Myocyte (in vitro differentiated cells): ENCODE measurements at regions not wholly inside any gene's neighbourhood (a gene's known extent, or its start where the extent isn't known, plus 50 kb on each side); places are given as distances from the start of the nearest gene placed in this dataset.
A peak's percentile ranks its signal among the peaks of the same experiment; 100 is the strongest.

Experiments used
- DNase-seq: peaks from one replicate; pipeline ENCODE4 v3.0.0-alpha.2; 2012; ENCODE audit warnings: low read depth

DNA sequence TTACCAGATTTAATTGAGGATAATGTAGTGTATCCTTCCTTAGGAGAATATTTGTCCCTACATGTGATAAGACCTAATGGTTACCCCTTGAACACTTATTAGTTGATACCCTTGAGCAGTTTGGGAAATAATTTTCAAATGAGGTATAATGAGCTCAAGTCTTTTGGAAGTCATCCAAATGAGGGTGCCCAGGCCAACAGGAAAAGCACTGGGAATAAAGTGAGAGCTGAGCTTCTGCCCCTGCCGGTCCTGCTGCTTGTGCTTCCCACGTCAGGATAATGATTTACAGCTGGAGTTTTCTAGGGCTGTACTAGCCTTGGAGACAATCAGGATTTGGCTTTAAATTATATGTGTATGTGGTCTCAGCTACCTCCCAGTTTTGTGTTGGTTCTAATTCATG is 178.8 kb upstream of the FRMD6 start:
- no peak for DNase-seq

DNA sequence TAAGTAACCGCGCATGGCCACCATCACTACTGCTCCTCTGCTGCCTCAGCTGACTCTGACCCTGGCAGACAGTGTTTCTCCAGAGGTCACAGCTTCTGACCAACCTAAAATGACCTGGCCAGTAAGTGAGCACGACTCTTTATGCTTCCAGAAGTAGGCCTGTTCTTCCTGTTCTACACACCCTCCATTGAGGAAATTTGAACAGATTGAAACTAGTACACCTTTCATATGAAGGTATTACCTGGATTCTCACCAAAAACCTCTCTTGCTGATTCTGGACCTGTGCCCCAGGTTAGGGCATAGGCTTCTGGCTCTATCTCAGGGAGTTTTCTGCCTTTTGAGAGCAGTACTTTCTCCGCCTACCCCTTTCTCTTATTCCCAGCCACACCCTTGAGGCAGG is 178.4 kb upstream of the FRMD6 start:
- no peak for DNase-seq

DNA sequence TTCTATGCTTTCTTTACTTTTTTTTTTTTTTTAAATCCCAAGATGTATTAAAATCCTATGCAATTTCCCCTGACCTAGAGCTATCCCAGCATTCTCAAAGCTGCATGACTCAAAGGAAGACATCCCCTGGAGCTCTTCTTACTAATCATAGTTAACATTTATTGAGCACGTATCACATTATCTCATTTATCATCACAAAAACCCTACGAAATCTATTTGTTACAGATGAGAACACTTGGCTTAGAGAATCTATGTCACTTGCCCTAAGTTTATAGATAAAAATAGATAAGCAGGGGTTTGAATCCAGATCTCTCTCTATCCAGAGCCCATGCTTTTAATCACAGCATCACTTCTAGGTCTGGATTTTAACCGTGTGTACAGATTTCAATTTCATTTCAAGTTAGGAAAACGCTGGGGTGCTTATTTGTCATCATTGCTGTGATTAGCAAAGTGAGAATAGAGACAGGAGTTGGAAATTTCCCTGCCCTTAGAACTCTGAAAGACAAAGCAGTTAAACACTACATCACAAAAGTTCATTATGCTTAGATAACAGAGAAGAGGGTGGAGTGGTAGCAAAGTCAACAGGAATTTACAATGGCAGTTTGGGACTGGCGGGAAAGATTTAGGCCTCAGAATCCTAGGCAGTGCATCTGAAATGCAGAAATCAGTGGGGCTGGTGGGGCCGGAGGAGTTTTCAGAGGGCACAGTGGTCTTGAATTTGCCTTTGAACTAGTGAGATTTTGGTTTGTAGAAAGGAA is 177.7 kb upstream of the FRMD6 start:
- DNase-seq, result no peak

DNA sequence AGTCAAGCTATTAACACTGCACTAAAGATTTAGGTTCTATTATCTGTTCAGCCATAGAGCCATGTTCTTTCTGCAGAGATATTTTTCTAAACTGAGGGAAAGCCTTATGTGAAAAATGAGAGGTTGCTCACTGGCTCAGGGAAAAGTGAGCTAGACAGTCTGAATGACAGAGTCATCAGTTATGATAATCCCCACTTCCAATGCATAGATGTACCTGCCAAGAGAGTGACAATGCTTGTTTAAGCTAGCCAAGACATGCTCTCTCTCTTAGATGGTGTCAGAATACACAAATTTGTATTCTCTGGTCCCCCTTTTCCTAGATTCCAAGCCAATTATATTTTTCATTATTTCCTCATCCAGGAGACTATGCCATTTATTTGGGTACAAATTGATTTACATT is 176.9 kb upstream of the FRMD6 start:
- no peak for DNase-seq

DNA sequence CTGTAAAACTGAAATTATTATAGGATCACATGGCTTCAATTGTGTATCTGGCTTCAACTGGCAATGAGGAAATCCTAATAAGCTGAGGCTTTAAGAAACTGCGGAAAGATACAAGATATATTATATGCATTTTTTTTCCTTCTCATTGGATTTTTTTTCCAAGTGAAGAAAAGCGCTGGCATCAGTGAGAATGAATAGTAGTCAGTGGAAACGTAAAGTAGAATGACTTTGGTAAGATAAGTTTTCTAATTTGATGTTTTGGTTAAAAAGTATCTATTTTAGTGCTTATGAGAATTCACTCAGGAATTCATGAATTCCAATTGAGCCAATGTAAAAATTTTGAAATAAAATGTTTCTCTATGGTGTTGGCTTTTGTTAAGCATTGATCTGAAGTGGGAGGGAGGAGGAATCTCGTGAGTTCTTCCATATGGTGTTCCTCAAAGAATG is 173.5 kb upstream of the FRMD6 start:
- no peak for DNase-seq

DNA sequence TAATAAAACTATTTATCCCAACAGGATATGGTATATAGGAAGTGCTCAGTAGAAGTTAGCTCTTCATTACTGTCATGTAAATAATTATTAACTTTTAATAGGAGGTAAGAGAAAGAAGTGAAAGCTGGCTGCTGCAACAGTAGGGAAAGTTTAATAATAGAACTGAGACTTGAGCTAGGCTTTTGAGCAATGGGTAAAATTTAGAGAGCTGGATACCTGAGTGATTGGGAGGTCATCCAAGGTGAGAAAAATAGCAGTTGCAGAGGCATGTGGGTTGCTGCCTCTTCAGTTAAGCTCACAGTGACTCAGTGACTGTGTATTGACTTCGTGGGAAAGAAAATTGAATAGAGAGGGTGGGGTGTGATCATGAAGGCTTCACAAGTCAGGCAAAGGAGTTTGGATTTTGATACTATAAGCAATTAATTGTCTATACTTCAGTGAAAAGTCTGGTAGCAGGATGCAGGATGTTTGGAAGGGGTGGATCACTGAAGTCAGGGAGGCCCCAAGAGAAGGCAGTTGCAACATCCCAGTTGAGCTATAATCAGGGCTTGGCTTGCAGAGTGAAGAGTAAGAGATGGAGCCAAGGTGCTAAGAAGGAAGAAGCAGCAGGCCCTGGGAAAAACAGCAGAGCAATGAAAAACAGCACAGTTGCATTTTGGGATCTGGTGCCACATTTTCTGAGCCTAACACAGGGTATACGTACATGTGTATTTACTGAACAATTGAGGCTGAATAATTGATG is 172.0 kb upstream of the FRMD6 start:
- peak; percentile 39 for DNase-seq

DNA sequence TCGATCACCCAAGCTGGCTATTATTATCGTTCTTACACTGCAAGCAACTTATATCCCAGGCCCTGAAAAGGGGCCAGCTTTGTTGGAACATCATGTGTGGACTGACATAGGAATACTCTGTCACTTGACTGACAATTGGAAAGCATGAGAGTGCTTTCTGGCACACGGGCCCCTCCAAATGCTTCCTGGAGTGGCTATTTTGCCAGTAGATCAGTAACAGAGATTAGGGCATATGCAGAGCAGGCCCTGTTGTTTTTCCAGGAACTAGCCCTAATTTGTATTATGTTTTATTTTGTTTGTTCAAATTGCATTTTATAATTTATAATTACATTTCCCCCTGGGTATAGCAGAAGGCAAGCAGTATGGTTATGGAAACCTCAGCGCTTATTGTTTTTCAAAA is 170.1 kb upstream of the FRMD6 start:
- no peak for DNase-seq

DNA sequence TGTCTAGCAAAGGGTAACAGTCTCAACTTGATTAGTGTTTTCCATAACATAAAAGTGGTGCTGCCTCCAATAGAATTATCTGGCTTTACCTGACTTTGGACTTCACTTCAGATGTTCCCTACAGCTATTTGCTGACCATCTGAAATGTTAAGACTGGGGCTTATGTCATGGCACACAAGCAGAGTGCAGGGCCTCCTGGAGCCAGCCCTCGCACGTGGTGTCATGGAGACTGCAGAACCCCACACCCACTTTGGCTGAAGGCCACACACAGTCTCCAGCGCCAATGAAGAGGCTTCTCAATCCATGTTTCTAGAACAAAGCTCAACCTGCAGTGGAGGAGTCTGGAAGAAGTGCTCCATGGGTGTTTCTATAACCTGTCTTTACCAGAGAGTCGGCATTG is 169.6 kb upstream of the FRMD6 start:
- DNase-seq, result no peak

DNA sequence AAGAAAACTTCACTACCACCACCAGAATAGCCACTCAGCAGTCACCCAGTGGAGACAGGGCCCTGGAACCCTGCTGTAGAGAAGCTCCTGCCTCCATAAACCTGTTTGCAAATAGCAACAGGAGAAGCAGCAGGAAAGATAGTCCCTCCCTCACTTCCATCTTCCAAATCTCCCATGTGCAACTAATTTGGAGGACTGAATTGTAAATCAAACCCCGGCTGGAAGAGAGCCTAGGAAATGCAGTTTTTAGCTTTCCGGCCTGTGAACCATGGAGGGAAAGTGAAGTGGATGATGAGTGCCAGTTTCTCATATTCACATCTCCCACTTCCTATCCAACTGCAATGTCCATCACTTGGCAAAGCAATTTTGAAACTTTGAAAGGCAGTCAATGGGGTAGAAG is 167.2 kb upstream of the FRMD6 start:
- DNase-seq, result no peak

DNA sequence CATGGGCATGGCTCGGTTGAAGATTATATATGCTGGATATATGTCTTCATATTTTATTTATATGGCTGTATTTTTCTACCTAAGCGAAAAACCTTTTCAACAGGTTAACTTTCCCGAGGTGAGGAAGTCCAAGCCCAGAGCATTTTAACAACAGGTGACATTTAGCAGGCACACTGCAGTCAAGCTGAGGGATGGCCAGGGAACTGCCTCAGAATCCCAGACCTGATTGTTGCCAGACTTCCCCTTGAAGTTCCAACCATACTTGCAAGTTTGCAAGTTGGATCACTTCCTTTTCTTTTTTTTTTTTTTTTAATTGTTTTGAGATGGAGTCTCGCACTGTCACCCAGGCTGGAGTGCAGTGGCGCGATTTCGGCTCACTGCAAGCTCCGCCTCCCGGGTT is 166.0 kb upstream of the FRMD6 start:
- DNase-seq, result no peak

DNA sequence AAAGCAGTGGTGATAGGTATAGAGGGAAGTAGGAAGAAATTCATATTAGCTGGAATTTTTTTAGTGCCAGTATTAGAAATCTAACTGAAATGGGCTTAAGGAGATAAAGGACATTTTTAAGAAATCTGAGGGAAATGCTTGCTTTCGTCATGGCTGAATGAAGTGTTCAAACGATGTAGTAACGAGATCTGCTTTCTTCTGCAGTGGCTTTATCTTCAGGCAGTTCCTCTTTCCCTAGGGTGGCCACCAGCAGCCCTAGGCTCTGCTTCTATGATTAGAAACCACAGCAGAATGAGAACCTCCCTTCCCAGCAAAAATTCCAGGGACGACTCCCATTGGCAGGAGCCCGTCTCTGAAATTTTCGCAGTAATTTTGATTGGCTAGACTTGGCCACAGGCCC is 163.9 kb upstream of the FRMD6 start:
- DNase-seq, result peak; percentile 48

DNA sequence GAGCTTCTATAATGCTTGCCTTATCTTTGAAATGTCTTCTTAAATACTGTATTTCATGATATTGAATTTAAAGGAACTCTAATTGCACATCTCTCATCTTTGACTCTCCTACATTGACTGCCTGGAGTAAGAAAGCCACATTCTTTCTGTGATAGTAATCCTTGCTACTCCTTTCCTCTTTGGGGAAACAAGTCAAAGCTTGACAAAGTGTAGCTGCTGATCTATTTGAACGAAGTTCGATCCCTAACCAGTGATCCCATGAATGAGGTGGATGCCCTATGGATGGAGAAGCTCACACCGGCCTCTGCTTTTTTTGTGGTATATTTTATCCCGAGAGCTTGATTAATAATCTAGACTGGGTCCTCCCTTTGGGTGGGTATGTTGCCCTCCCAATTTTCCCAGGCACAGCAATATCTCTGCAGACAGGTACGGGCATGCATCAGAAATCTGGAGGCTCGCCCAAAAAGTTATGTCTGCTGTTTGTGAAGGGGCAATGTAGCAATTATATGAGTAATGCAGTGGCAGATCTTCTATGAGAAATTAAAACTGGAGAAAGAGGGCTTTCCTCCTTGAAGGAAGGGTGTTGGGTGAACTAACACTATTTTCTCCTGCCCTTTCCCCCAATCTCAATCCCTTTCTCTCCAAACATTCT is 163.0 kb upstream of the FRMD6 start:
- DNase-seq, result no peak

DNA sequence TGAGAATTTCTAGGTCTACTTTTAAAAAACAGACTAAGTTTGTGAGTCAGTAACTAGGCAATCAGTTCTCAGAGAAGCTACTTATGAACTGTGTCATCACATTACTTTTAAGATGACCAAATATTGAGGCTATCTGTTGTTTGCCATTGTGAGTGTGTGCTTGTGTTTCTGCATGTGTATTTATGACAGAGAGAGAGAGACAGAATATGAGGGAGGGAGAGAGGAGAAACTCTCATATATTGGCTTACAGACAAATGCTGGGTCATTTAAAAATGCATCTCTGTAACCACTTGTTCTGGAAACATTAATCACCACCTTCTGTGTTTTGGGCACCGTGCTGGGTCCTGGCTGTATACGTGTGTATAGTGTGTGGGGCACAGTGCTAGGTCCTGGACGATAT is 161.5 kb upstream of the FRMD6 start:
- DNase-seq, result peak; percentile 26

DNA sequence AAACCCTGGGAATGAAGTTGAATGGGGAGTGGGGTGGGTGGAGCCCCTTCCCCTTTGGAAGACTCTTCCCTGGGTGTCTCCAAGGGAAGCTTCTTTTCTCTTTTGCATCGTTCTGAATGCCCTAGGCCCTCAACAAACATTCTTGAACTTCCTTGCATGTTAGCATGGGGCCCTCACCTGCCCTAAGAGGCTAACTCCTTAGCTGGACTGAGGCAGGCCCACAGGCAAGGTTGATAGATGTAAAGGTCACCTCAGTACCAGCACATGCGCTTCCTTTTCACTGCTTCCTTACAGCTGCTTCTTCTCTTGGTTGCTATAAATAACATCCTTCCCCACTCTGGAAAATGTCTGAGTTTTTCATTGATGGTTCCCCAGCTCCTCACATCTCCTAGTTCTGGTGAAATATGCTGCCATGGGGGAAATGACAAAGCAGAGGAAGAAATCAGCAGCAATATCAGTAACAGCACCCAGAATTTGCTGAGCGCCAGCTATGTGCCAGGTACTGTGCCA is 160.6 kb upstream of the FRMD6 start:
- DNase-seq, result peak; percentile 33

DNA sequence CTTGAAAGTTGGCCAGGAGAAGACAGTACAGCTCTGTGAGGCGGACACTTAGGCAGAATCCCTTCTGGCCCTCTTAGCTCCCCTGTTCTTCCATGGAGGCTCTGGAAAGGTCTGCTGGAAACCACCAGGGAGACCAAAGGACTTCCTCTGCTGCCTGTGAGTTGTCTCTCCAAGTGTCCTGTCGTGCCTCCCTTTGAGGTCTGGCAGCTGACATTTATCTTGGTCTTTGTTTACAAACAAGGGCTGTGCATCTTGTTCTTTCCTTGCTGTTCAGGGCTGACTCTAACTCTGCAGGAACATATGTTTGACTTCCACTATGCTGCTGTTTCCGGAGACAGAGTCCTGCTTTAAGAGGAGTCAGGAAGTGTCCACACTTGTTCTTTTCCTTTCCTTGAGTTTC is 159.9 kb upstream of the FRMD6 start:
- DNase-seq, result peak; percentile 15

DNA sequence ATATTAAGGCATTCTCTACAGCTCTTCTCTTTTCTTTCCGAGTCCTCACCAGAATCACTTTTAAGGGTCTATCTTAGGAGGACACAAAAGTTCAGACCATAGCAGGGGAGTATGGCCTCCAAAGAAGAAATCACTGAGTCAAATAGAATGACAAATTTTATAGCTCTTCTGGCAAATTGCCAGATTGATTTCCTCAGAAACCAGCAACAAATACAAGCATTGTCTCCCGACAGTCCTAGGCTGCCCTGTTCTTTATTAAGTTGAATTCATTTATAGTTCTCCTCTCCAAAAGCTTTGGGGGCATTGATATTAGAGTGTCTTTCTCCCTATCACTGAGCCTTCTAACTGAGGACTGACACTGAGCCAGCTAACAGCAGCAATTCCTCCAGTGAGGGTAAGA is 156.4 kb upstream of the FRMD6 start:
- DNase-seq, result no peak

DNA sequence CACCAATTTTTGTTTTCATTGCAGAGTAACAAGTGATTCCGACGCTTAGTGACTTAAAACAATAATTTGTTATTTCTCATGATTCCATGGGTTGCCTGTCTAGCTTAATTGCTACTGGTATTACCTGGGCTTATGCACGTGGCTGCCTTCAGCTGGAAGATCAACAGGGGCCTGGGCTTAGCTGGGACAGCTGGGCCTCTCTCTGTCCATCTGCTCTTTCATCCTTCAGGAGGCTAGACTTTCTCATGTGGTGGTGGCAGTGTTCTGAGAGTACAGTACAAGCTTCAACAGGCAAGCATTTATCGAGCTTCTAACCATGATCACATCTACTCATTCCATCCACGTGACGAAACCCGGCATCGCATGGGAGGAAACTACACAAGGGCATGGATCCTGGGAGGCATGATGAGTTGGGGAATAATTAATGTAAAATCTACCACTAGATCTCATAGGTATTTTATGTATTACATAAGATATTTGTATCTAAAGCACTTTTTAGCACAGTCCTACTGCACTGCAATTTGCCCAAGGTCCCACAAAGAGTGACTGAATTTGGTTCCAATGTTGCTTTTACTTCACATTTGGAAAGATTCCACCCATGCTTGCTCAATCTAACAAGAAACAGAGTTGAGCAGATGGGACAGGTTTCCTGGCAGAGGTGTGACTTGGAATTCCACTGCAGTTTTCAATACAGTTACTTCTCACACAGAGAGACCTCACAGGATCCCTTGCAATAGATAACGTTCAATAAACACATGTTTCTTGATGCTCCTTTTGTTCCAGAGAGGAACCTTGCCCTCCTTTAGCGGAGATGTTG is 153.1 kb upstream of the FRMD6 start:
- peak; percentile 39 for DNase-seq

DNA sequence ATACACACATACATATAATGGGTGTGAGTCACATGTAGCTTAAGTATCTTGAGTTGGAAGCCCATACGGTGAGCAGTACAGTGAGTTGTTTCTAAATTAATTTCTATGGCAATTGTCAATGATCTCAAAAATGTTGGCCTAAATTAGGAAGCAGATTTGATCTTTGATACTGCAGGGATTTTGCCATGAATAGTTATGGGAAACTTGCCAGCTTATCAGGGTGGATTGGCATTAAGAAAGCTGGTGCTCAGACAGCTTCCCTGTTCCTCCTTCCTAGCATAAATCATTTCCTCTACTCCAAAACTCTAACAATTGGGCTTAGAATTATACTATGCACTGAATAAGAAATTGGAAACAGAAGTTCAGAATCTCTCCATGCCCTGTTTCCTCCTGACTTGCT is 150.9 kb upstream of the FRMD6 start:
- peak; percentile 15 for DNase-seq

DNA sequence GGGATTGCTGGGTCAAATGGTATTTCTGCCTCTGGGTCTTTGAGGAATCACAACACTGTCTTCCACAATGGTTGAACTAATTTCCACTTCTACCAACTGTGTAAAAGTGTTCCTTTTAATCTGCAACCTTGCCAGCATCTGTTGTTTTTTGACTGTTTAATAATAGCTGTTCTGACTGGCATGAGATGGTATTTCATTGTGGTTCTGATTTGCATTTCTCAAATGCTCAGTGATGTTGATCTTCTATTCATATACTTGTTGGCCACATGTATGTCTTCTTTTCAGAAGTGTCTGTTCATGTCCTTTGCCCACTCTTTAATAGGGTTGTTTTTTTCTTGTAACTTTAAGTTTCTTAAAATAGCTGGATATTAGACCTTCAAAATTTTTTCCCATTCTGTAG is 150.0 kb upstream of the FRMD6 start:
- peak; percentile 85 for DNase-seq

DNA sequence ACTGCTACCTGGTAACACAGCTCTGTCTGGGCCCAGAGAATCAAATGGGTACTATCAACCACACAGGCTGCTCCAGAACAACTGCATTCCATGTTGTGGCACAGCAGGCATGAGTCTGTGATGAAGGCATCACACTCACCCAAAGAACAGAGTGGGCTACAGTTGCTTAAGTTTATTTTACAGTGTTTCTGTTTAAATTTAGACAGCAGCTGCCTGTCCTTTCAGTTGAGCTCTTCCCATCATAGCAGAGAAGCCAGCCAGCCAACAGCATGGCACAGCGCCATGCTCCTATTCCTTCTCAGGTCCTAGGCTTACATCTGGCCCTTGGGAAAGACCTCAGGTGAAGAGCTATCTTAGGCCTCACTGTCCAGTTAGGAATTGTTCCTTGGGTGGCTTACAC is 147.0 kb upstream of the FRMD6 start:
- DNase-seq, result peak; percentile 80

DNA sequence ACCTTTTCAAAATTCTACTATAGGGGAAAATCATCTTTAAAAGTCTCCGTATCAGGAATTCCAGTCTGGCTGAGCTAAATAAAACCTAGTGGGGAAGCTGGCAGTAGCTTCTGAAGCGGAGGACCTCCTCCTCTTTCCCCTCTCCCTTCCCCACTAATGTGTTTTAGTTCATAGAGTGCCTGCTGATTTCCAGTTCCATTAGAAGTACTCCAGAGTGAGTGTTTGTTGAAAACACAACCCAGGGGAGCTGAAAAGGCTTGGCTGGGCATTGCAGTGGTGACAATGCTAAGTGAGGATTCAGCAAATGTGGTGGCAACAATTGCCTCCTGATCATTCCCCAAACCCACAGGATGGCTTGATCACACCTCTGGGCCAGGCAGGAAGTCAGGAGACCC is 144.2 kb upstream of the FRMD6 start:
- DNase-seq, result peak; percentile 67
